Stimulated activated CD4-positive, alpha-beta T cell treated with anti-CD3 and anti-CD28 coated beads, TNF-alpha, amount 100 ng/mL, for 4 hours (primary cell): ENCODE measurements at regions not wholly inside any gene's neighbourhood (a gene's known extent, or its start where the extent isn't known, plus 50 kb on each side); places are given as distances from the start of the nearest gene placed in this dataset.

Source experiments
- DNase-seq, 3 experiments: peaks; one replicate each; pipeline ENCODE4 v3.0.0-alpha.2; 2020; ENCODE audit warnings: low read depth in 3 of 3

DNA sequence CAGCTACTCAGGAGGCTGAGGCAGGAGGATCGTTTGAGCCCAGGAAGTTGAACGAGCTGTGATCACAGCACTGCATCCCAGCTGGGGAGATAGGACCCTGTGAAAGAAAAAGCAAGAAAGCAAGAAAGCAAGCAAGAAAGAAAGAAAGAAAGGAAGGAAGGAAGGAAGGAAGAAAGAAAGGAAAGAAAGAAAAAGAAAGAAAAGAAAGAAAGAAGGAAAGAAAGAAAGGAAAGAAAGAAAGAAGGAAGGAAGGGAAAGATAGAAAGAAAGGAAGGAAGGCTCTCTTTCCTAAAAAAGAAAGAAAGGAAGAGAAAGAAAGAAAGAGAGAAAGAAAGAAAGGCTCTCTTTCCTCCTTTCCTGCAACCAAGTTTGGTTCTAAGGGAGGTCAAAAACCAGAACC is 380.3 kb downstream of the PCNX1 start:
- DNase-seq, result no peak

DNA sequence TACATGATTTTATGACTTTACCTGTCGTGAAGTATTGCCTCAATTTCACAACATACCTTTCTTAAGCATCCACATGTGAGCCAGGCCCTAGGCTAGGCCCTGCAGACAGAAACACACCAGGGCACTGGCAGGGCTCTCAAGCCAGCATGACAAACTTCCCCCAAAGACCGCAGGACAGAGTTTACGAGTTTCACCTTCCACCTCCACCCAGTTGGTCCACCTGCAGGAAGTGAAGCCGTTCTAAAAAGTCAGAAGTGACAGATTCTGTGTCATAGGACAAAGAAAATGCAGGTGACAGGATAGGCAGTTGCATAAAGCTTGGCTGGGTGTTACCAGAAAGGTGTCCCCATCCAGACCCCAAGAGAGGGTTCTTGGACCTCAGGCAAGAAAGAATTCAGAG is 382.3 kb downstream of the PCNX1 start:
- DNase-seq, result no peak

DNA sequence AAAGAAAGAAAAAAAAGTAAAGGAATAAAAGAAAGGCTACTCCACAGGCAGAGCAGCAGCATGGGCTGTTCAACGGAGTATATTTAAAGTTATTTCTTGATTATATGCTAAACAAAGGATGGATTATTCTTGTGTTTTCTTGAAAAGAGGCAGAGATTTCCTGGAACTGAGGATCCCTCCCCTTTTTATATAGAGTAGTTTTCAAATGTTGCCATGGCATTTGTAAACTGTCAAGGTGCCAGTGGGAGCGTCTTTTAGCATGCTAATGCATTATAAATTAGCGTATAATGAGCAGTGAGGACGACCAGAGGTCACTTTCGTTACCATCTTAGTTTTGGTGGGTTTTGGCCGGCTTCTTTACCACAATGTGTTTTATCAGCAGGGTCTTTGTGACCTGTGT is 383.0 kb downstream of the PCNX1 start:
- DNase-seq, result no peak

DNA sequence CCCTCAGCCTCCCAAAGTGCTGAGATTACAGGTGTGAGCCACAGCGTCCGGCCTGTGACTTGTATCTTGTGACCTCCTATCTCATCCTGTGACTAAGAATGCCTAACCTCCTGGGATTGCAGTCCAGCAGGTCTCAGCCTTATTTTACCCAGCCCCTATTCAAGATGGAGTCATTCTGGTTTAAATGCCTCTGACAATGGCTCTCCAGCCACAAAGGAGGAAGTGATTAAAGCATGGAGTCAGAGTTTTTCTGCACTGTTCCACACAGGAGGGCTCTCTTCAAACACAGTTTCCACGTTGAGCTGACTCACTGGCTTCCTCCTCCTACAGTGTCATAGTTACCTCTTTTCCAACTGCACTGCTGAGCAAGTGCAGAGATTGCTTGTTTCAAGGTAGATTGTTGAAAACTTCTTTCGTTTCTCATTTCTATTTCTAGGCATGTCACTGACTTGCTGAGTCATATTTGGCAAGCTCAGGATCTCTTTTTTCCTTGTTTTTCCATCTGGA is 383.8 kb downstream of the PCNX1 start:
- peak in 1 of 3 experiments; percentile 8 for DNase-seq

DNA sequence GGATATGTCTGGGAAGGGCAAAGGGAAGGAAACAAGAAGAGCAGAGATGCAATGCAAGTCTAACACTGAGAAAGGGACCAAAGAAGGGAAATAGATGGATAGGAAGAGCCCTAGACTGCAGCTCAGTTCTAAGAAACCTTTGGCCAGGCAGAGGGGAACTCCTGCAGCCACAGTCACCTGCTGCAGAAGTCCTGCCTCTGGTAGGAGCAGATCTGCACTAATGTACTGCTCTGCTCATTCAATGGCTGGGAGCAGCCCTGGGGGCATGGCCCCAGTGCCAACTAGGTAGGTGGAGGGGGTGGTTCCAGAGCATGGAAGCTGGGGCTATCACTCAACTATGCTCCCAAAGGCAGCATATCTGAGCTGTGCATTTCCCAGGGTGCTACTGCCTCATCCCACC is 388.9 kb downstream of the PCNX1 start:
- DNase-seq, result no peak

DNA sequence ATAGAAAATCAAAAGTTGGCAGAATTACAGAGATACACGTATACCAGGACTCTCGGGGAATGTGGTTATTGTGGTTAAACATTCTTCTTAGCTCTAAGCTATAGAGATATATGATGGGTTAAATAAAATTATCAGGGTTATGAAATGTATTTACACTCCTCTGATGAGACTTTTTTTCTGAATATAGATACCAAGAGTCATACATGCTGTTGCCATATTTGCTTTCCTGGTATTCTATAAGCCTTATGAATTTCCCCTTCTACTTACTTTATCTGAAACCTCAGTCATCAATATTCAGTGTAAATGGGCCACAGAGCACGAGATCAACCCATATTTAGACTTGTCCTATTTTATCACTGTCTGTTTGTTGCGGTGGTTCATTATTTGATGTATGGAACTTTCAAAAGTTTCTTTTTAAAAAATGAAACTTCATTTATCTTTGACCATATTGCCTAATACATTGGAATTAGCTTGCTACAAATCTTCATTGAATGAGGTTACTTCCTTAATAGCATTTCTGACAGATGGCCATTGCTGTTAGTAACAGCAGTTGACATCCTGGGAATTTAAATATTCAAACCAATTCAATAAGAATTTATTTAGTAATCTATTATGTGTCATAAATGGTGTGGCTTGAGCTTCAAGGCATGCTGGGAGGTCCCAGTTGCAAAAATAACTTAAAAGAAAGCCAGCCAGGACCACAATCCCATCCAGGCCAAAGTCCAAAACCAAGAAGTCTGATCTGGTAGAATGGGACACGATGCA is 393.5 kb downstream of the PCNX1 start:
- DNase-seq, result no peak

DNA sequence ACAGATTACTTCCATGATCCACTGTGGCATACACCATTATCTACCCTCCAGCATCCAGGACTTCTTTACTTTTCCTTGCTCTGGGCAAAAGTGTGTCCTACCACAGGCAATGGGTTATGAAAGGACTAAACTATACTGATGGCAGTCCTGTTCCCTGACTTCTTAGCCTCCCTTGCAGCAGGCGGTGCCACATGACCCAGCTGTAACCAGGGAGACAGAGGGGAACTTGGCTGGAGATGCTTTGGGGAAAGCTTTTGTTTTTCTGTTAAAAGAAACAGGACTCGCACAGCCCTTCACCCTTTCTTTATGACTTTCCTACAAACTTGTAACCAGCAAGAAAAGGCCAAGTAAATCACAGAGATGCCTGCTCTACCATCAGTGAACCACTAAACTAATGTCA is 394.4 kb downstream of the PCNX1 start:
- DNase-seq, result no peak

DNA sequence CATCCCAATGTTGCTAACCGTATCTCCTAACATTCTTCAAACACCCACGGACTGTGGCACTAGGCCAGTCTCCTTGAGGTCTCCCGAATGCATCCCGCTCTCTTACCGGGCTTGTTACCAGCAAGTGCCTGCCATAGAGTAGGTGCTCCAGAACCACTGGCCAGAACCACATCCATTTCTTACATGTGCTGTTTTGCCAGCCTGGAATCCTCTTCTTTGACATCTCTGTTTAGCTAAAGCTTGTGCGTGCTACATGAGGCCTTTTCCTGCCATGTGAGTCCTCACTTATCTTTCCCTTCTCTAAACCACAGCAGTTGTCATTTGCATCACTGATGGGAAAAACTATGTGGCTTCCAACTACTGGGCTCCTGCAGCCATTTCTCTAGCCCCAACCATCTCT is 397.4 kb downstream of the PCNX1 start:
- no peak for DNase-seq

DNA sequence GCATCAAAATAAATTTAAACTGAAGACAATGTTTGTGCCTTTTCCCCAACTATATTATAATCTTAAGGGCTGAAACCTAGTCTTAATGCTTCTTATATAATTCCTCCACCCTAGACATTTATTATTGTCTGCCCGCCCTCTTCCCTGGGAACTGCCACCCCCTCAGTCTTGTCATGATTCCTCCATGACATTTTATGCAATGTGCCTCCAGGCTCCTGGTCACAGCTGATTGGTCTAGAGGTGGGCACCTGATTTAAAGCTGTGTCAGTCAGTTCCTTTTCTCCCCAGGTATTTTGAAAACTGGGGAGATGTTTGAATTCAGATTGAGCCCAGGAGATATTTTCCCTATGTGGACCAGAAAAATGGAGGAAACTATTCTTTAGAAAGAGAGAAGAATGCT is 401.4 kb downstream of the PCNX1 start:
- DNase-seq, result no peak

DNA sequence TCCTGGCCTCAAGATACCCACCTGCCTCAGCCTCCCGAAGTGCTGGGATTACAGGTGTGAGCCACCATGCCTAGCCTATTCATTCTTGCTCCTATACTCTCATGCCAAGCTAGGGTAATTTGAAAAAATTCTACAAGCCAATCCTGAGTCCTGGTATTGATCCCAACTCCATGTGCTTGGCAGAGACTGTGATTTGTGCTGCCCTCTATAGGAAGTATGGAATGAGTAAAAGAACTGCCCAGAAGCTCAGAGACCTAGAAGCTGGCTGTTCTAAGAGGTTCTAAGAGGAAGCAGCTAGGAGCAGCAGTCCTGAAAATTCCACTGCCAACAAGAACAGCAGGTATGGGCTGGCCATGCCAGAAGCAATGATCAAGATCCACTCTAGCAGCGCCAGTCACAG is 402.5 kb downstream of the PCNX1 start:
- DNase-seq, result no peak

DNA sequence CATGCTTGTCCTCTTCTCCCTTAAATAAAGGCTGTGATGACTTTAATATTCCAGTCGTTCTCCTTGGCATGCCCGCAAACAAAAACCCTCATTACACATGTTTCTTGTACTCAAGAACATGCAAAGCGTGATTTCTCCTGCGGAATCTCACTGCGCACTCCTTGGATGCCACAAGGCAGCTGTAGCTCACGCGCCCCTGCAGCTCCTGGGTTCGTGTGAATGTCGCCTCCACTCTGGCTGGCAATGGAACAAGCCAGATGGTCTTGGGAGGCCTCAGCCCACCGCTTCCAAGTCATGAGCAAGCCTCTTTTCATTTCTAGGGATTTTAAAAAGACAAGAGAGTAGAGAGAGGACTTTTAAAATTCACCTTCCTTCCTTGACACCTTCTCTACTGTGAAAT is 403.8 kb downstream of the PCNX1 start:
- no peak for DNase-seq

DNA sequence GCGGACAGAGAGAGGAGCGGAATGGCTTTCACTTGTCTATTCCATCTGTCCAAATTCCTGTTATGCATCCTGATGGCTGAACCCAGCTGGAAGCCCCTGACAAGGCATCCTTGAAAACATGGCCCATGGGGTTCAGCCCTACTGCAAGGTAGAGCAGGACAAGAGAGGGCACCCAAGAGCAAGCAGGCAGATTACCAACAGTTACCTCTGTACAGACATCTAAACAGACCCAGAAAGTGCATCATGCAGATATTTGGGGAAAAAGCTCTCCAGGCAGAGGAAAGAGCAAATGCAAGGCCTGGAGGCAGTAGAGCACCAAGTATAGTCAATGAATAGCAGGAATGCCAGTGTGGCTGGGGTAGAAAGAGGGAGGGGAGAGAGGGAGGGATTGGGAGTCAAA is 407.5 kb downstream of the PCNX1 start:
- DNase-seq, result no peak

DNA sequence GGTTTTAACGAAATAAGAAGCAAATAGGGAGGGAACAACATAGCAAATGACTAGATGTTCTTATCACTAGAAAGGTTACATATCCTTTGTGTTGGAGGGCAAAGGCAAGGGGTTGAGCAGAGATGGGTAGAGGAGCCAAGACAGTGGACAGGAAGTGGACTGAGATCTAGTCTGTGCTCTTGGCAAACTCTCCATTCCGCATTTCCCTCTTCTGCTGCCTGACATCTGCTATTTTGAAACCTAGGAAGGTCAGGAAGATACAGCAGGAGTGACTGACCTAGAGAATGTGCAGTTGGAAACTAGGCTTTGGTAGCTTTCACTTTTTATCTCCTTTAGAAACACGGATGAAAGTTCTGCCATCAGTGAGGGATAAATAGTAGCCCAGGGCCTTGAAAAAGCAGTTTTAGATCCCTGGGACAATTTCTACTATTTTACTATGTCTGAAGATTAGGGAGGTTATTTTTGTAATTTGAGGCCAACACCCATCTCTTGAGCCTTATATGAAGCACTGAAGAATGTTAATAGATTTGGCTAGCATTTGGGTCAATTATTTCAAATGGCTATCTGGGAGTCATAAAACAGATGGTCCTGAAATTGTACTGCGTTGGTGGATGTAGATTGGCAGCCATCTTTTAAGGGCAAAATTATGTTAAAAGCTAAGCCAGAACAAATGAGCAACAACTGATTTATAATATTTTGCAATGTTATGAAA is 410.3 kb downstream of the PCNX1 start:
- DNase-seq, result no peak

DNA sequence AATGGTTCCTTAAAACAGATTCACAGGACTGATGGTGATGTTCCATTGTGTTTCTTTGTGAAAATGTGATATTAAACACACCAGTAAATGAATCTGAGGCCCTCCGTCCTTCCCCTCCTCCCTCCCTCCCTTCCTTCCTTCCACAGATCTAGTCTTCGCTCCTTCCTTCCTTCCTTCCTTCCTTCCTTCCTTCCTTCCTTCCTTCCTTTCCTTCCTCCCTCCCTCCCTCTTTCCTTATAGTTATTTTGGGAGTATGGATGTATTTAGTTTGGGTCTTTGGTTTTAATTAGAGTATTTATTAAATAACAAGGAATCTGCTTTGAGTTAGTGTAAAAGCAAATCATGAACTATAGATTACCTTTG is 410.8 kb downstream of the PCNX1 start:
- no peak for DNase-seq

DNA sequence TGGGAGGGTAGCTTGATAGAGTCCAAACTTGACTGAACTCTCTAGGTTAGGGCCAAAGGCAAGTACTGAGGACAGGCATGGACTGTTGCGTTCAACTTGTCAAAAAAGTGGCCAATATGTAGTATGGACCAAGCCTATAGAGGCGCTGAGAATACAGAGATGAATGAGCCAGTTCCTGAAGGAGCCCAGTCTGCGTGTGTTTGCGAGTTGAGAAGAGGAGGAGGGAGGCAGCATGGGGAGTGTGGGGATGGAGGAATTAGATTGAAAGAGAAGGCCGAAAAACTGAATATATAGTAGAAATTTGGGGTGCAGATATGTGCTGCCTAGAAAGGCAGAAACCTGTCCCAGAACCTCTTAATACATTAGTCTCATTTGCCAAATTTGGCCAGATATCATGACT is 412.4 kb downstream of the PCNX1 start:
- no peak for DNase-seq

DNA sequence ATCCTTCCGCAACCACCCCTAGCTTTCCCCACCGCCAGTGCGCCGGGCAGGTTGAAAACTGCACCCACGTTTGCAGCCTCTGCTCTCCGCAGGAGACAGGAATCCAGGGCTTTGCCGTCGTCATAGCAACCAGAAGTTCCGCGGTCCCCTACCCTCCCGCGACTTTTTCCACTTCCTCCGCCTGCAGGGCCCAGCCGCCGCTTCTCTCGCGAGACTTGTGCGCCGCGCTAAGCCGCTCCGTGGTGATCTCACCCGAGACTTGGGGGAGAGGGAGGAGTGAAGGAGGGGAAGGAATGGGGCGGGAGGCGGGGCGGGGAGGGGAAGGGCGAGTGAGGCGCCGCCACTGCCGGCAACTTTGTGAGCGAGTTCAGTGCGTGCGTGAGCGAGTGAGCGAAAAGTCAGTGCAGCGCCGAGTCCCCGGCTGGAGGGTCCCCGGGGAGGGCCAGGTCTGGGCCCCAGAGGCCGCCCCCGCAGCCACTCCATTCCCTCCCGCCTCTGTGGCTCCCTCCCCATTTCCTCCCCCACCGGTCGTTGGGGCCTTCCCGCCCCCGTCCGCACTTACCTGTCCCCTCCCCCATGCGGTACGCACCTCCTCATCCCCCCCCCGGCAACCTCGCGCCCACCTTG is 413.0 kb downstream of the PCNX1 start, which contains the start of gene SIPA1L1:
TSS of gene SIPA1L1 (plus strand) at position 370 of the 627 bp plus-strand sequence.
- DNase-seq, result peak; percentile 94 to 98 (median 98)

DNA sequence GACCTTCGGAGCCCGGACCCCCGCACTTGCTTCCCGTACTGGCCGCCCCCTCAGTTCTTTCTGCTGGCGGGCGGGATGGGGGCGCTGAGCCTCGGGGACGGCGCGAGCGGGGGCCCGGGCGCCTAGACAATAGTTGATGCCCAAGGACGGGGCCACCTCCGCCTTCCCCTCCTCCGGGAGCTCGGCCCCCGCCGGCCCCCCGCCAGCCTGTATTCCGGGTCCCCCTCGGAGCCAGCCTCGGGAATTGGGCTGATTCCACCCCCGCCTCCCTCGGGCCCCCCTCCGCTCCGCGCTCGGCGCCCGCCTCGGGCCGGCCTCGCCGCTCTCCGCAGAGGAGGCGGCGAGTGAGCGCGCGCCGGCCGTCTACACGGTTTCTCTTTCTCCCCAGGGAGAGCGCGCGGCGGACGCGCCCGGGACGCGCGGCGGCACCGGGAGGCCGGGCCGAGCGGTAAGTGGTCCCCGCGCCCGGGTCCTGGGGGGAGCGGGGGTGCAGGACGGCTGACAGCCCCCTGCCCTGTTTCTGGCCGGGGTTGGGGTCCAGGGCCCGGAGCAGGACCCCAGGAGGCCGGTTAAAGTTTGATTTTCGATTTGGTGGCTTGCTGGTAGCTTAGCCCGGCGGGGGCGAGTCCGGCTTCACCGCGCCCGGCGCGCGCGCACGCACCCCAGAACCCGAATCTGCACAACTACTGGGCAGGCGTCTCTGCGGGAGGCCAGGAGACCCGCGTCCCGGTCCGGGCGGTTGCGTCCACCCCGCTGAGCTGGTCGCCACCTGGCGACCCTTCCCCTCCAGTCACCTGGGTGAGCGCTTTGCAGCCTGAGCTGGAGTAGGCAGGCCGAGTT is 413.7 kb downstream of the PCNX1 start:
- DNase-seq, result peak; percentile 29 to 54 (median 44)

DNA sequence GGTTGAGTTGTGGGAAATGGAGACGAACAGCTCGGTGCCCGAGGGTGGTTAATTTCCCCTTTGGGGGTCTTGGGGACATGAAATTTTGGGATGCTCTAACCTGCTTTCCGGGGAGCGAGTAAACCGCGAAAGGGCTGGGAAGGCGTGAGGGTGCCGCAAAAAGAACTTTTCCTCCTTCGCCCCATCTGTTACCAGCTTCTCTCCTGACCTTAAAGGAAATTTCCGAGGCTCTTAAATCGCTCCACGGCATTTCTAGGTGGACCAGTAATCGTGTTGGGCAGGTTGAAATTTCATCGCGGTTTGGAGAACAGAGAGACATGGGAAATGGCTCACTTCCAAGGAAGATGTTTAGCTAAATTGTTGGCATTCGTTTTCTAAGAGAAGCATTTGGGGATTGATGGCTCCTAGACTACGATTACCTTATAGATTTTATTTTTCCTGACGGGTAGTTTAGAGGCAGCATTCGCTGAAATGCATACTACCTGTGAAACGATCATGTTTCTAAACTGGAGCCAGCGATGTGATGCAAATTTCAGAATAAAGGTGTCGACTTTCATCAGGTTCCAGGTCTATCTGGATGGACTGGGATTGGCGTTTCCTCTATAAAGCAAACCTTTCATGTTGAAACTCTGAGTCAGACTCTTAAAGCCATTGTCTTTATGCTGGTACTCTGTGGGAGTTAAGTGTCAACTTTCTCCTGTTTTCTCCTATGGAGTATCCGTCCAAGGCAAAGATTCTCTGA is 414.5 kb downstream of the PCNX1 start:
- DNase-seq, result peak in 1 of 3 experiments; percentile 19

DNA sequence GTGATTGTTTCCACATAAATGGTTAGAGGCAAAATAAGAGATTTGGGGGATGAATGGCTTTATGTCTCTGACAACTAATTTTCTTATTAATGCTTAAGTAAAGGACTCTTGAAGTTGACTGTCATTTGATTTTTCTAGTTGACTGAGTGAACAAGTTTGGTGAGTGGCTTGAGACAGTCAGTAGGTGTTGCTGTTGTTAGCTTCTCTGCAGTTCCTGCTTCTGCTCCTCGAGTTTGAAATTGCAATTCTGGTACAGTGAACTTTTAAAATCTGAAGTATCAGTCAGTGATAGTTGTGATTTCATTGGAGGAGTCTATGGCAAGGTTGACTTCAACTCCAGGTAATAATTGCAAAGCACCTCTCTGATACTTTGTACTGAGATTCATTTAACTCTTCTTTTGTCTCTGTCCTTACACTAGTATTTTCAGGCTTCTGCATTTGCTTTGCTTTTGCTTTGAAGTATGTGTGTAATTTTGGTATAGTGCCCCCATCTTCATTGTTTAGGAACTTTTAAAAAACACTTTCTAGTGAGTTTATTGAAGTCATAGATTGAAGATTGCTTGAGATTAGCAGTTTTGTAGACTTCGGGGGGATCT is 415.5 kb downstream of the PCNX1 start:
- no peak for DNase-seq

DNA sequence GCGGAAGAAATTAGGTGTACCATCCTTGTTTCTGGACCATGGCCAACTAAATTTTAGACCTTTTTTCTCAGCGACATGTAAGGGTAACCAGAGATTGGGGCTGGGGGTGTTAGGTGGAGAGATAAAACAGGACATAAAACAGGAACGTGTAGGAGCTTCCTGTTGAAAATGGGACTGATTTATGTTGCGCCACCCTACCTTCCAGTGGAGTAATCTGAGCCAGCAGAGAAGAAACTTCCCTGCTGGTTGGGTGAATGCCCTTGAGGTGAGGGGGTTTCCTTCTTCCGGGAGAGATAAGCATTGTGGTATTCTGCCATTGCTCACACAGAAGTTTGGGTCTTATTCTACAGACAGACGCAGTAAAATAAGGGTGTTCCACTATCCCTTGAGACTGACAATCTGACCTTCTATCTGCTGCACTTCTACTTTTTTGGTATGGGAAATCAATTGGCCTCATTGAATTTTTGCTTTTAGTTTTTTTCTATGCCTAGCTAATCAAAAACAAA is 417.6 kb downstream of the PCNX1 start:
- DNase-seq, result peak in 1 of 3 experiments; percentile 17
